GM08714 (cell line): ENCODE measurements at regions not wholly inside any gene's neighbourhood (a gene's known extent, or its start where the extent isn't known, plus 50 kb on each side); places are given as distances from the start of the nearest gene placed in this dataset.

Experiments
- H3K4me3 ChIP-seq: fragments of 200-500 bp; sonication (Bioruptor generic); 2 replicates; pipeline ENCODE4 v1.5.1; 2014; ENCODE audit warnings: mild to moderate bottlenecking, low read length, inconsistent platforms
- ZNF274 ChIP-seq: IDR thresholded peaks from 2 replicates; pipeline ENCODE4 v1.6.1; 2012; ENCODE audit warnings: mild to moderate bottlenecking, low read depth, low read length

- TF ChIP-seq ZNF274, result no peak
- H3K4me3 ChIP-seq, result no peak overlapping the region
These were observed 110.7 kb downstream of the CRYAA start for GRCh38 chr21:43279578-43279894.

GRCh38 chr21:43278766-43279577 is 110.2 kb downstream of the CRYAA start:
- no peak for TF ChIP-seq ZNF274
- H3K4me3 ChIP-seq, result no peak overlapping the region

- no peak overlapping the region for H3K4me3 ChIP-seq
- no peak for TF ChIP-seq ZNF274
These were observed 109.6 kb downstream of the CRYAA start for GRCh38 chr21:43278359-43278758.

- no peak for TF ChIP-seq ZNF274
- H3K4me3 ChIP-seq, result no peak overlapping the region
These were observed 108.9 kb downstream of the CRYAA start for GRCh38 chr21:43277481-43278351.

GRCh38 chr21:43276811-43277210 is 108.0 kb downstream of the CRYAA start:
- no peak for TF ChIP-seq ZNF274
- H3K4me3 ChIP-seq, result no peak overlapping the region

- TF ChIP-seq ZNF274, result no peak
These were observed 106.8 kb downstream of the CRYAA start for GRCh38 chr21:43275421-43276211.

GRCh38 chr21:43274946-43275310 is 106.1 kb downstream of the CRYAA start:
- no peak overlapping the region for H3K4me3 ChIP-seq
- TF ChIP-seq ZNF274, result no peak

More at GRCh38 chr21:43275421-43276211, 106.8 kb downstream of the CRYAA start:
- no peak overlapping the region for H3K4me3 ChIP-seq

GRCh38 chr21:43274022-43274945 is 105.5 kb downstream of the CRYAA start:
- no peak overlapping the region for H3K4me3 ChIP-seq

GRCh38 chr21:43273708-43274021 is 104.9 kb downstream of the CRYAA start:
- TF ChIP-seq ZNF274, result no peak
- no peak overlapping the region for H3K4me3 ChIP-seq

More at GRCh38 chr21:43274022-43274945, 105.5 kb downstream of the CRYAA start:
- TF ChIP-seq ZNF274, result no peak

- no peak overlapping the region for H3K4me3 ChIP-seq
- no peak for TF ChIP-seq ZNF274
These were observed 104.4 kb downstream of the CRYAA start for GRCh38 chr21:43273016-43273707.

GRCh38 chr21:43272591-43272990 is 103.8 kb downstream of the CRYAA start:
- H3K4me3 ChIP-seq, result no peak overlapping the region

GRCh38 chr21:43271452-43272020 is 102.7 kb downstream of the CRYAA start:
- TF ChIP-seq ZNF274, result no peak
- no peak overlapping the region for H3K4me3 ChIP-seq

More at GRCh38 chr21:43272591-43272990, 103.8 kb downstream of the CRYAA start:
- TF ChIP-seq ZNF274, result no peak

- TF ChIP-seq ZNF274, result no peak
- no peak overlapping the region for H3K4me3 ChIP-seq
These were observed 102.0 kb downstream of the CRYAA start for GRCh38 chr21:43270800-43271301.
